CD4-positive, alpha-beta memory T cell (primary cell): ENCODE measurements at regions not wholly inside any gene's neighbourhood (a gene's known extent, or its start where the extent isn't known, plus 50 kb on each side); places are given as distances from the start of the nearest gene placed in this dataset.

ENCODE experiments used
- CTCF ChIA-PET: fragments of 350-600 bp; sonication (Branson Sonifier 250); formaldehyde crosslinking; loops from one replicate; lab custom pipeline; 2021; ENCODE audit warnings: inconsistent platforms; ENCODE audit not compliant: partially characterized antibody; lab: Charles Lee
- POLR2A ChIA-PET: fragments of 350-600 bp; sonication (Branson Sonifier 250); formaldehyde crosslinking; loops from one replicate; lab custom pipeline; 2021; ENCODE audit not compliant: partially characterized antibody; lab: Charles Lee
- DNase-seq, 5 donors: peaks; one replicate each; pipeline versions ENCODE4 v3.0.0 to v3.0.0-alpha.2; 2020 to 2022; ENCODE audit warnings: mixed read lengths in 1 of 5
- H3K27ac ChIP-seq: one replicate; pipeline ENCODE4 v1.7.0; 2013; ENCODE audit warnings: low read depth, low read length
- H3K27me3 ChIP-seq: 2 replicates; pipeline ENCODE4 v1.7.0; 2013; ENCODE audit warnings: mild to moderate bottlenecking, low read length, moderate library complexity; ENCODE audit not compliant: insufficient read depth
- H3K36me3 ChIP-seq: 2 replicates; pipeline ENCODE4 v1.7.0; 2013; ENCODE audit warnings: mild to moderate bottlenecking, low read length, moderate library complexity; ENCODE audit not compliant: insufficient read depth
- H3K4me1 ChIP-seq: 2 replicates; pipeline ENCODE4 v1.7.0; 2013; ENCODE audit warnings: mild to moderate bottlenecking, low read length, moderate library complexity; ENCODE audit not compliant: insufficient read depth
- H3K4me3 ChIP-seq, 2 donors: one replicate each; pipeline ENCODE4 v1.7.0; 2013; ENCODE audit warnings: low read length in 2 of 2, mild to moderate bottlenecking in 1 of 2
- H3K9me3 ChIP-seq, 2 donors: one replicate each; pipeline ENCODE4 v1.7.0; 2013; ENCODE audit warnings: low read length in 2 of 2, control low read depth in 1 of 2; ENCODE audit not compliant: control insufficient read depth in 1 of 2
- H3K27ac Mint-ChIP-seq, 7 donors: one replicate each; pipeline ENCODE4 v1.8.0; 2020 to 2021; ENCODE audit warnings: mixed read lengths in 7 of 7, mild to moderate bottlenecking in 6 of 7, inconsistent platforms in 3 of 7, moderate library complexity in 3 of 7
- H3K27me3 Mint-ChIP-seq, 2 donors: one replicate each; pipeline ENCODE4 v1.8.0; 2020 to 2021; ENCODE audit warnings: mixed read lengths in 2 of 2
- H3K36me3 Mint-ChIP-seq, 2 donors: one replicate each; pipeline ENCODE4 v1.8.0; 2020 to 2021; ENCODE audit warnings: mixed read lengths in 2 of 2, inconsistent platforms in 1 of 2, mild to moderate bottlenecking in 1 of 2
- H3K4me1 Mint-ChIP-seq, 4 donors: one replicate each; pipeline ENCODE4 v1.8.0; 2020 to 2021; ENCODE audit warnings: mixed read lengths in 4 of 4, mild to moderate bottlenecking in 1 of 4
- H3K4me3 Mint-ChIP-seq, 8 donors: one replicate each; pipeline ENCODE4 v1.8.0; 2020 to 2021; ENCODE audit warnings: mixed read lengths in 8 of 8, mild to moderate bottlenecking in 7 of 8, moderate library complexity in 6 of 8, inconsistent platforms in 3 of 8
- H3K9me3 Mint-ChIP-seq, 8 donors: one replicate each; pipeline ENCODE4 v1.8.0; 2020 to 2021; ENCODE audit warnings: mixed read lengths in 8 of 8, mild to moderate bottlenecking in 5 of 8, inconsistent platforms in 3 of 8, moderate library complexity in 1 of 8
- intact Hi-C: fragments of 100-400 bp; cut with micrococcal nuclease; formaldehyde crosslinking; loops from one replicate; pipeline ENCODE4 v1.15.1; 2023

- CTCF ChIA-PET = no interaction called here
- H3K27me3 Mint-ChIP-seq = no peaks in the 10 kb centered on the region
- no peak overlapping the region for H3K4me3 Mint-ChIP-seq
These were observed 549.5 kb downstream of the PYDC2 start for GRCh38 chr3:192010490-192010889.

GRCh38 chr3:192011137-192011536 is 550.2 kb downstream of the PYDC2 start:
- no peaks in the 10 kb centered on the region for H3K36me3 Mint-ChIP-seq
- H3K27ac ChIP-seq = no peak overlapping the region
- no peak overlapping the region for H3K4me3 ChIP-seq
- H3K36me3 ChIP-seq = no peaks in the 10 kb centered on the region
- H3K27ac Mint-ChIP-seq = no peak overlapping the region
- CTCF ChIA-PET = no interaction called here
- DNase-seq = no peak
- H3K4me3 Mint-ChIP-seq = no peak overlapping the region
- no peaks in the 10 kb centered on the region for H3K4me1 Mint-ChIP-seq
- POLR2A ChIA-PET = no interaction called here
- no peaks in the 10 kb centered on the region for H3K4me1 ChIP-seq
- H3K27me3 ChIP-seq = no peaks in the 10 kb centered on the region
- intact Hi-C loops = no loop called here
- H3K27me3 Mint-ChIP-seq = no peaks in the 10 kb centered on the region
- H3K9me3 ChIP-seq = no peaks in the 10 kb centered on the region
- peaks cover 0 to 13% (median 8%) of the 10 kb centered on the region in 8 donors for H3K9me3 Mint-ChIP-seq

More at GRCh38 chr3:192010490-192010889, 549.5 kb downstream of the PYDC2 start:
- intact Hi-C loops = no loop called here
- Mint-ChIP-seq H3K9me3 (peaks cover 0 to 13% (median 8%) of the 10 kb centered on the region in 8 donors), H3K36me3 (no peaks in the 10 kb centered on the region), H3K4me1 (no peaks in the 10 kb centered on the region), H3K27ac (no peak overlapping the region)
- Histone ChIP-seq H3K4me3 (no peak overlapping the region), H3K36me3 (no peaks in the 10 kb centered on the region), H3K27ac (no peak overlapping the region), H3K9me3 (no peaks in the 10 kb centered on the region), H3K27me3 (no peaks in the 10 kb centered on the region), H3K4me1 (no peaks in the 10 kb centered on the region)
- no peak for DNase-seq
- POLR2A ChIA-PET = no interaction called here

GRCh38 chr3:192013110-192013509 is 552.1 kb downstream of the PYDC2 start:
- no peak overlapping the region for H3K4me3 ChIP-seq
- H3K27me3 ChIP-seq = no peaks in the 10 kb centered on the region
- intact Hi-C loops = no loop called here
- peaks cover 0 to 13% (median 9%) of the 10 kb centered on the region in 8 donors for H3K9me3 Mint-ChIP-seq
- no peaks in the 10 kb centered on the region for H3K36me3 ChIP-seq
- CTCF ChIA-PET = no interaction called here
- H3K27ac Mint-ChIP-seq = no peak overlapping the region
- H3K9me3 ChIP-seq = no peaks in the 10 kb centered on the region
- H3K36me3 Mint-ChIP-seq = no peaks in the 10 kb centered on the region
- H3K27ac ChIP-seq = no peak overlapping the region
- H3K27me3 Mint-ChIP-seq = no peaks in the 10 kb centered on the region
- H3K4me1 ChIP-seq = no peaks in the 10 kb centered on the region
- H3K4me3 Mint-ChIP-seq = no peak overlapping the region
- no peaks in the 10 kb centered on the region for H3K4me1 Mint-ChIP-seq
- POLR2A ChIA-PET = no interaction called here
- no peak for DNase-seq

- H3K4me3 ChIP-seq = no peak overlapping the region
- no peak overlapping the region for H3K4me3 Mint-ChIP-seq
These were observed 561.4 kb downstream of the PYDC2 start for GRCh38 chr3:192022412-192022811.

GRCh38 chr3:192024751-192025150 is 563.8 kb downstream of the PYDC2 start:
- Mint-ChIP-seq H3K4me1 (no peaks in the 10 kb centered on the region), H3K36me3 (no peaks in the 10 kb centered on the region), H3K27me3 (no peaks in the 10 kb centered on the region), H3K9me3 (peaks cover 0 to 4% (median 0%) of the 10 kb centered on the region in 8 donors), H3K27ac (no peak overlapping the region), H3K4me3 (no peak overlapping the region)
- no peak for DNase-seq
- no peak overlapping the region for H3K4me3 ChIP-seq
- H3K27me3 ChIP-seq = no peaks in the 10 kb centered on the region
- no peaks in the 10 kb centered on the region for H3K36me3 ChIP-seq
- H3K27ac ChIP-seq = no peak overlapping the region
- intact Hi-C loops = no loop called here
- H3K9me3 ChIP-seq = no peaks in the 10 kb centered on the region
- CTCF ChIA-PET = no interaction called here
- POLR2A ChIA-PET = no interaction called here
- H3K4me1 ChIP-seq = no peaks in the 10 kb centered on the region

More at GRCh38 chr3:192022412-192022811, 561.4 kb downstream of the PYDC2 start:
- ChIA-PET POLR2A (no interaction called here), CTCF (no interaction called here)
- Mint-ChIP-seq H3K27me3 (no peaks in the 10 kb centered on the region), H3K27ac (no peak overlapping the region), H3K9me3 (peaks cover 0 to 8% (median 3%) of the 10 kb centered on the region in 8 donors), H3K4me1 (no peaks in the 10 kb centered on the region), H3K36me3 (no peaks in the 10 kb centered on the region)
- Histone ChIP-seq H3K27me3 (no peaks in the 10 kb centered on the region), H3K27ac (no peak overlapping the region), H3K9me3 (no peaks in the 10 kb centered on the region), H3K36me3 (no peaks in the 10 kb centered on the region), H3K4me1 (no peaks in the 10 kb centered on the region)
- DNase-seq = no peak
- intact Hi-C loops = no loop called here

- no peaks in the 10 kb centered on the region for H3K36me3 Mint-ChIP-seq
- H3K9me3 ChIP-seq = no peaks in the 10 kb centered on the region
- no peaks in the 10 kb centered on the region for H3K27me3 ChIP-seq
- no peak overlapping the region for H3K4me3 ChIP-seq
- H3K4me3 Mint-ChIP-seq = no peak overlapping the region
- no peaks in the 10 kb centered on the region for H3K4me1 ChIP-seq
- no peak overlapping the region for H3K27ac Mint-ChIP-seq
- H3K4me1 Mint-ChIP-seq = no peaks in the 10 kb centered on the region
- POLR2A ChIA-PET = no interaction called here
- no peak overlapping the region for H3K27ac ChIP-seq
- intact Hi-C loops = no loop called here
- peaks cover 0 to 4% (median under 1%) of the 10 kb centered on the region in 8 donors for H3K9me3 Mint-ChIP-seq
- CTCF ChIA-PET = no interaction called here
- DNase-seq = no peak
- H3K27me3 Mint-ChIP-seq = no peaks in the 10 kb centered on the region
- no peaks in the 10 kb centered on the region for H3K36me3 ChIP-seq
These were observed 565.7 kb downstream of the PYDC2 start for GRCh38 chr3:192026661-192027060.

- POLR2A ChIA-PET = no interaction called here
- no peaks in the 10 kb centered on the region for H3K27me3 Mint-ChIP-seq
- H3K36me3 Mint-ChIP-seq = no peaks in the 10 kb centered on the region
- no peaks in the 10 kb centered on the region for H3K36me3 ChIP-seq
- H3K4me1 ChIP-seq = no peaks in the 10 kb centered on the region
- no peak overlapping the region for H3K27ac Mint-ChIP-seq
- peaks cover 0 to 7% (median 1%) of the 10 kb centered on the region in 8 donors for H3K9me3 Mint-ChIP-seq
- no peak for DNase-seq
- no peaks in the 10 kb centered on the region for H3K4me1 Mint-ChIP-seq
- no peaks in the 10 kb centered on the region for H3K27me3 ChIP-seq
- CTCF ChIA-PET = no interaction called here
- no peak overlapping the region for H3K27ac ChIP-seq
- intact Hi-C loops = no loop called here
- H3K4me3 Mint-ChIP-seq = no peak overlapping the region
- no peaks in the 10 kb centered on the region for H3K9me3 ChIP-seq
- no peak overlapping the region for H3K4me3 ChIP-seq
These were observed 571.0 kb downstream of the PYDC2 start for GRCh38 chr3:192031941-192032340.

GRCh38 chr3:192033246-192033645 is 572.3 kb downstream of the PYDC2 start:
- Histone ChIP-seq H3K27ac (no peak overlapping the region), H3K27me3 (no peaks in the 10 kb centered on the region), H3K9me3 (no peaks in the 10 kb centered on the region), H3K36me3 (no peaks in the 10 kb centered on the region), H3K4me1 (no peaks in the 10 kb centered on the region), H3K4me3 (no peak overlapping the region)
- Mint-ChIP-seq H3K9me3 (peaks cover 0 to 9% (median 2%) of the 10 kb centered on the region in 8 donors), H3K27ac (no peak overlapping the region), H3K36me3 (no peaks in the 10 kb centered on the region), H3K4me3 (no peak overlapping the region), H3K27me3 (no peaks in the 10 kb centered on the region), H3K4me1 (no peaks in the 10 kb centered on the region)
- intact Hi-C loops = no loop called here
- no peak for DNase-seq
- POLR2A ChIA-PET = no interaction called here
- CTCF ChIA-PET = no interaction called here
